Testis (tissue), 2 donors: ENCODE measurements at regions not wholly inside any gene's neighbourhood (a gene's known extent, or its start where the extent isn't known, plus 50 kb on each side); places are given as distances from the start of the nearest gene placed in this dataset.

Experiments
- POLR2A ChIP-seq: fragments of 450-650 bp; IDR thresholded peaks from one replicate; pipeline ENCODE4 v1.6.1; 2017; ENCODE audit warnings: antibody characterized with exemption, mild to moderate bottlenecking, moderate library complexity
- TF ChIP-seq, protein P1 (sequence below), 3 experiments: fragments of 450-650 bp in 2 of 3; fragments of 200-600 bp in 1 of 3; sonication (generic) in 1 of 3; IDR thresholded peaks; one replicate each; pipeline ENCODE4 v1.5.1; 2016 to 2019; ENCODE audit warnings: antibody characterized with exemption in 3 of 3, mild to moderate bottlenecking in 2 of 3, moderate library complexity in 1 of 3

DNA sequence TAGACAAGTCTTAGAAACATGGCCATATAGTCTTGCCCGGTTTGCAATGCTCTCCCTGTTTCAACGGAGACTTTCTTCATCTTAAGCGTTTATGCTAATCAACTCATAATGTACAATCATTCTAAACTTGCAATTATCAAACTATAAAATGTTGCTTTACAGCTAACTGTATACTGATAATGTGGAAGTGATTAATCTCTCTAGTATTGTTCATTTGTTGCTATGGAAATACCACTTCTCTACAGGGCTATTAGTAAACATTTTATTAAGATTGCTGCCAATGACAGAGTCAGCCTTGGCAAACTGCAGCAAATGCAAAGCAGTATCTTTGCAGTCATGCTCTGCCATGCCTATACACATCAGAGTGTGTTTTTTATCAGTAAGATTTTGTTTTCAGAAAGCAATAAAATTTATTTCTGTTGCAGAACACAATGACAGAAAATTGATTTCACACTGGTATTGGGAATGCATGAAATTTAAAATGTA, 1201.8 kb upstream of the CDH2 start:
- no peak for TF ChIP-seq POLR2A
- TF ChIP-seq, protein P1, sequence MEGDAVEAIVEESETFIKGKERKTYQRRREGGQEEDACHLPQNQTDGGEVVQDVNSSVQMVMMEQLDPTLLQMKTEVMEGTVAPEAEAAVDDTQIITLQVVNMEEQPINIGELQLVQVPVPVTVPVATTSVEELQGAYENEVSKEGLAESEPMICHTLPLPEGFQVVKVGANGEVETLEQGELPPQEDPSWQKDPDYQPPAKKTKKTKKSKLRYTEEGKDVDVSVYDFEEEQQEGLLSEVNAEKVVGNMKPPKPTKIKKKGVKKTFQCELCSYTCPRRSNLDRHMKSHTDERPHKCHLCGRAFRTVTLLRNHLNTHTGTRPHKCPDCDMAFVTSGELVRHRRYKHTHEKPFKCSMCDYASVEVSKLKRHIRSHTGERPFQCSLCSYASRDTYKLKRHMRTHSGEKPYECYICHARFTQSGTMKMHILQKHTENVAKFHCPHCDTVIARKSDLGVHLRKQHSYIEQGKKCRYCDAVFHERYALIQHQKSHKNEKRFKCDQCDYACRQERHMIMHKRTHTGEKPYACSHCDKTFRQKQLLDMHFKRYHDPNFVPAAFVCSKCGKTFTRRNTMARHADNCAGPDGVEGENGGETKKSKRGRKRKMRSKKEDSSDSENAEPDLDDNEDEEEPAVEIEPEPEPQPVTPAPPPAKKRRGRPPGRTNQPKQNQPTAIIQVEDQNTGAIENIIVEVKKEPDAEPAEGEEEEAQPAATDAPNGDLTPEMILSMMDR (IDR thresholded peaks at IDR 0.05), result no peak
